Endodermal cell (in vitro differentiated cells): ENCODE measurements at regions not wholly inside any gene's neighbourhood (a gene's known extent, or its start where the extent isn't known, plus 50 kb on each side); places are given as distances from the start of the nearest gene placed in this dataset.
"Not testable (repeated sequence)": the region's sequence is repeated elsewhere in the genome, so short reads cannot be mapped to it uniquely, and the experiment has no call there.

Experiments
- DNase-seq: peaks from one replicate; pipeline ENCODE4 v3.0.0-alpha.2; 2017
- H3K27ac ChIP-seq: 2 replicates; pipeline ENCODE4 v1.5.1; 2013; ENCODE audit warnings: mild to moderate bottlenecking, low read depth, low read length, moderate library complexity
- H3K27me3 ChIP-seq: 2 replicates; pipeline ENCODE4 v1.6.1; 2013; ENCODE audit warnings: mild to moderate bottlenecking, low read length, moderate library complexity; ENCODE audit not compliant: insufficient read depth, control insufficient read depth, poor library complexity, severe bottlenecking
- H3K36me3 ChIP-seq: 2 replicates; pipeline ENCODE4 v1.7.0; 2013; ENCODE audit warnings: mild to moderate bottlenecking, low read length, moderate library complexity; ENCODE audit not compliant: control insufficient read depth, insufficient read depth
- H3K4me1 ChIP-seq: one replicate; pipeline ENCODE4 v1.7.0; 2013; ENCODE audit warnings: low read length; ENCODE audit not compliant: control insufficient read depth, insufficient read depth
- H3K4me3 ChIP-seq: 2 replicates; pipeline ENCODE4 v1.5.1; 2013; ENCODE audit warnings: mild to moderate bottlenecking, low read length, moderate library complexity
- H3K9ac ChIP-seq: 2 replicates; pipeline ENCODE4 v1.6.1; 2013; ENCODE audit warnings: mild to moderate bottlenecking, low read length, moderate library complexity; ENCODE audit not compliant: poor library complexity, severe bottlenecking; ENCODE audit errors: extremely low read depth
- H3K9me3 ChIP-seq: 2 replicates; pipeline ENCODE4 v1.6.1; 2013; ENCODE audit warnings: mild to moderate bottlenecking, low read length, moderate library complexity; ENCODE audit not compliant: control insufficient read depth
- H3K27ac Mint-ChIP-seq: 2 replicates; pipeline ENCODE4 v1.8.0; 2020; ENCODE audit warnings: mixed read lengths
- H3K27me3 Mint-ChIP-seq: 2 replicates; pipeline ENCODE4 v1.8.0; 2021; ENCODE audit warnings: mild to moderate bottlenecking, mixed read lengths; ENCODE audit not compliant: insufficient read depth
- H3K36me3 Mint-ChIP-seq: 2 replicates; pipeline ENCODE4 v1.8.0; 2020; ENCODE audit warnings: low read depth, mixed read lengths
- H3K4me1 Mint-ChIP-seq: 2 replicates; pipeline ENCODE4 v1.8.0; 2020; ENCODE audit warnings: mixed read lengths
- H3K4me3 Mint-ChIP-seq: 2 replicates; pipeline ENCODE4 v1.8.0; 2020; ENCODE audit warnings: mild to moderate bottlenecking, moderate library complexity, mixed read lengths
- H3K9me3 Mint-ChIP-seq: 2 replicates; pipeline ENCODE4 v1.8.0; 2020; ENCODE audit warnings: mild to moderate bottlenecking, mixed read lengths
- WGBS, 2 experiments: methylation state at CpG; one replicate each; pipeline versions ENCODE4 v1.1.5 to v1.1.7; 2013; ENCODE audit warnings: missing lambda C conversion rate in 2 of 2, mixed read lengths in 1 of 2; ENCODE audit not compliant: insufficient coverage in 1 of 2, insufficient read length in 1 of 2; 5-methylcytosine and 5-hydroxymethylcytosine counted together
- TF ChIP-seq, protein P1 (sequence below): fragments of 200-600 bp; sonication (generic); conservative IDR thresholded peaks from 2 replicates; pipeline ENCODE4 v1.5.0; 2021; ENCODE audit warnings: antibody characterized with exemption, mild to moderate bottlenecking

- Mint-ChIP-seq H3K4me3 (no peak overlapping the region), H3K9me3 (no peaks in the 10 kb centered on the region), H3K27ac (no peak overlapping the region), H3K36me3 (no peaks in the 10 kb centered on the region), H3K27me3 (no peaks in the 10 kb centered on the region), H3K4me1 (peaks cover 18% of the 10 kb centered on the region)
- no peak for DNase-seq
- H3K4me3 ChIP-seq: no peak overlapping the region
- H3K27ac ChIP-seq: peak overlapping the region; percentile 67
- H3K9me3 ChIP-seq: no peaks in the 10 kb centered on the region
- WGBS, 2 experiments: 95% methylated on average over 2 of the region's 2 CpGs; no CpG with 5 or more reads in 1 of the 2 experiments
- H3K36me3 ChIP-seq: no peaks in the 10 kb centered on the region
- no peaks in the 10 kb centered on the region for H3K27me3 ChIP-seq
- TF ChIP-seq, protein P1, sequence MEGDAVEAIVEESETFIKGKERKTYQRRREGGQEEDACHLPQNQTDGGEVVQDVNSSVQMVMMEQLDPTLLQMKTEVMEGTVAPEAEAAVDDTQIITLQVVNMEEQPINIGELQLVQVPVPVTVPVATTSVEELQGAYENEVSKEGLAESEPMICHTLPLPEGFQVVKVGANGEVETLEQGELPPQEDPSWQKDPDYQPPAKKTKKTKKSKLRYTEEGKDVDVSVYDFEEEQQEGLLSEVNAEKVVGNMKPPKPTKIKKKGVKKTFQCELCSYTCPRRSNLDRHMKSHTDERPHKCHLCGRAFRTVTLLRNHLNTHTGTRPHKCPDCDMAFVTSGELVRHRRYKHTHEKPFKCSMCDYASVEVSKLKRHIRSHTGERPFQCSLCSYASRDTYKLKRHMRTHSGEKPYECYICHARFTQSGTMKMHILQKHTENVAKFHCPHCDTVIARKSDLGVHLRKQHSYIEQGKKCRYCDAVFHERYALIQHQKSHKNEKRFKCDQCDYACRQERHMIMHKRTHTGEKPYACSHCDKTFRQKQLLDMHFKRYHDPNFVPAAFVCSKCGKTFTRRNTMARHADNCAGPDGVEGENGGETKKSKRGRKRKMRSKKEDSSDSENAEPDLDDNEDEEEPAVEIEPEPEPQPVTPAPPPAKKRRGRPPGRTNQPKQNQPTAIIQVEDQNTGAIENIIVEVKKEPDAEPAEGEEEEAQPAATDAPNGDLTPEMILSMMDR: no peak
- H3K4me1 ChIP-seq: no peaks in the 10 kb centered on the region
- H3K9ac ChIP-seq: no peak overlapping the region
These were observed 81.8 kb upstream of the RUBCNL start for GRCh38 chr13:46468570-46469463.

- not testable (repeated sequence) for H3K9me3 Mint-ChIP-seq, H3K9ac ChIP-seq, H3K27me3 ChIP-seq, H3K36me3 ChIP-seq, DNase-seq, H3K4me1 ChIP-seq, H3K9me3 ChIP-seq, H3K36me3 Mint-ChIP-seq, H3K4me3 ChIP-seq, H3K4me3 Mint-ChIP-seq, H3K27ac Mint-ChIP-seq, H3K27me3 Mint-ChIP-seq
- H3K27ac ChIP-seq: peak overlapping the region; percentile 82
- peaks cover 15% of the 10 kb centered on the region for H3K4me1 Mint-ChIP-seq
- WGBS, 2 experiments: 93 to 95% methylated on average over 6 to 8 of the region's 10 CpGs
These were observed 80.6 kb upstream of the RUBCNL start for GRCh38 chr13:46467694-46468093.

- not testable (repeated sequence) for H3K9ac ChIP-seq, H3K27ac Mint-ChIP-seq, H3K4me1 Mint-ChIP-seq, H3K27me3 ChIP-seq, H3K36me3 Mint-ChIP-seq, H3K9me3 Mint-ChIP-seq, DNase-seq, H3K9me3 ChIP-seq, H3K4me3 Mint-ChIP-seq, H3K4me1 ChIP-seq, H3K36me3 ChIP-seq, H3K4me3 ChIP-seq, H3K27me3 Mint-ChIP-seq
- WGBS, 2 experiments: 92 to 93% methylated on average over 7 of the region's 7 CpGs
- peak overlapping the region; percentile 79 for H3K27ac ChIP-seq
These were observed 79.0 kb upstream of the RUBCNL start for GRCh38 chr13:46466074-46466473.

GRCh38 chr13:46463719-46464118 is 76.7 kb upstream of the RUBCNL start:
- no peak overlapping the region for H3K9ac ChIP-seq
- no peaks in the 10 kb centered on the region for H3K9me3 ChIP-seq
- Mint-ChIP-seq H3K4me3 (no peak overlapping the region), H3K27ac (no peak overlapping the region), H3K36me3 (no peaks in the 10 kb centered on the region), H3K9me3 (peaks cover 4% of the 10 kb centered on the region), H3K4me1 (peaks cover 8% of the 10 kb centered on the region), H3K27me3 (no peaks in the 10 kb centered on the region)
- H3K4me3 ChIP-seq: no peak overlapping the region
- H3K4me1 ChIP-seq: no peaks in the 10 kb centered on the region
- no peaks in the 10 kb centered on the region for H3K36me3 ChIP-seq
- WGBS, 2 experiments: 94 to 96% methylated on average over 11 to 22 of the region's 23 CpGs
- DNase-seq: no peak
- H3K27me3 ChIP-seq: no peaks in the 10 kb centered on the region
- TF ChIP-seq, protein P1: no peak
- no peak overlapping the region for H3K27ac ChIP-seq

- not testable (repeated sequence) for H3K36me3 Mint-ChIP-seq, H3K4me1 ChIP-seq, H3K9ac ChIP-seq, H3K4me3 ChIP-seq, H3K27me3 Mint-ChIP-seq, H3K27ac ChIP-seq, H3K9me3 ChIP-seq, H3K4me1 Mint-ChIP-seq, DNase-seq, H3K36me3 ChIP-seq, H3K9me3 Mint-ChIP-seq, H3K27me3 ChIP-seq, H3K4me3 Mint-ChIP-seq, H3K27ac Mint-ChIP-seq
- WGBS, 2 experiments: 70 to 97% methylated on average over 2 to 4 of the region's 4 CpGs
These were observed 73.2 kb upstream of the RUBCNL start for GRCh38 chr13:46460223-46460622.

GRCh38 chr13:46457255-46457654 is 70.2 kb upstream of the RUBCNL start:
- H3K4me1 Mint-ChIP-seq, H3K4me3 Mint-ChIP-seq, H3K27ac ChIP-seq, DNase-seq, H3K36me3 ChIP-seq, H3K9me3 Mint-ChIP-seq, H3K36me3 Mint-ChIP-seq, H3K27me3 Mint-ChIP-seq, H3K27me3 ChIP-seq, H3K4me1 ChIP-seq, H3K4me3 ChIP-seq, H3K9ac ChIP-seq, H3K27ac Mint-ChIP-seq, H3K9me3 ChIP-seq: not testable (repeated sequence)
- WGBS, 2 experiments: no CpG with 5 or more reads among the region's 2 CpGs
